ENCODE measurements at regions not wholly inside any gene's neighbourhood (a gene's known extent, or its start where the extent isn't known, plus 50 kb on each side); places are given as distances from the start of the nearest gene placed in this dataset.

- TF ChIP-seq CTCF (IDR thresholded peaks at IDR 0.05) (no peak), POLR2AphosphoS5 (IDR thresholded peaks at IDR 0.05) (no peak), POLR2A (IDR thresholded peaks at IDR 0.05; ENCODE audit: low read depth) (no peak)
Measured at GRCh38 chr3:64957408-64958198, 269.8 kb upstream of the ADAMTS9 start.
